ENCODE measurements at regions not wholly inside any gene's neighbourhood (a gene's known extent, or its start where the extent isn't known, plus 50 kb on each side); places are given as distances from the start of the nearest gene placed in this dataset.
A peak's percentile ranks its signal among the peaks of the same experiment; 100 is the strongest.

DNA sequence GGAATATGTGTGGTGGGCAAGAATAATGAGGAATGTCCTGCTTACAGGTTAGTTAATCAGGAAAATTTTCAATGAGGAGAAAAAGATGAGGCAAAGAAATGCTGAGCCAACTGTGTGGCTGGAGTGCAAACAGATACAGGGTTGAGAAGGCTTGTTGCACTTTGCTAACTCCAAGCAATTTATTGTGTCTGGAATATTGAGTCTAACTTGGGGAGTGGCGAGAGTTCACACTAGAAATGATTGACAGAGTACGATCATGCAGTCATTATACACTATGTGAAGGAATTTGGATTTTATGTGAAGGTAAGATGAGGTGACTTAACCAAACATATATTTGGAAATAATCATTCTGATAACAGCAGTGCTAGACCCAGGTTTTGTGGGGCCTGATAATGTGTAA is 185.0 kb upstream of the ELAC2 start:
- no peak overlapping the region for H3K4me3 ChIP-seq
- no peaks in the 10 kb centered on the region for H3K36me3 ChIP-seq (ENCODE audit: low read depth)
- intact Hi-C loops (cut with DNase I, micrococcal nuclease) = no loop called here
- H3K4me1 ChIP-seq (ENCODE audit: low read depth) = no peaks in the 10 kb centered on the region
- no peak for TF ChIP-seq CTCF (IDR thresholded peaks at IDR 0.05)
- peak in 1 of 3 donors; percentile 17 for DNase-seq
- peak; percentile 76 for ATAC-seq
- no peaks in the 10 kb centered on the region for H3K9me3 ChIP-seq

GRCh38 chr17:13200671-13201070 is 182.8 kb upstream of the ELAC2 start:
- Histone ChIP-seq H3K4me1 (ENCODE audit: low read depth) (no peaks in the 10 kb centered on the region), H3K4me3 (no peak overlapping the region), H3K36me3 (ENCODE audit: low read depth) (no peaks in the 10 kb centered on the region), H3K9me3 (no peaks in the 10 kb centered on the region)
- TF ChIP-seq CTCF (IDR thresholded peaks at IDR 0.05) = no peak
- DNase-seq (no peak), ATAC-seq (no peak)
- intact Hi-C loops (cut with DNase I, micrococcal nuclease) = no loop called here

DNA sequence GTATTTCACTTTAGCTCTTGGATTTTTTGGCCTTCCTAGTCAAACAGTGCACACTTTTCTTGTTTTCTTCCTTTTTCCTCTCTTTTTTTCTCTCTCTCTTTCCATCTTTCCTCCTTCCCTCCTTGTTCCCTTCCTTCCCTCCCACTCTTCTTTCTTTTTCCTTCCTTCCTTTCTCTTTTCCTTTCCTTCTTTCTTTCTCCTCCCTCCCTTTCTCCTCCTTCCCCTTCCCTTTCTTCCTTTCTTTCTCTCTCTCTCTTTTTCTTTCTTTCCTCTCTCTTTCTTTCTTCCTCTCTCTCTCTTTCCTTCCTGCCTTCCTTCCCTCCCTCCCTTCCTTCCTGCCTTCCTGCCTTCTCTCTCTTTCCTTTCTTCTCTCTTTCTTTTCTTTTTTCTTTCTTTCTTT is 181.6 kb upstream of the ELAC2 start:
- H3K9me3 ChIP-seq = no peaks in the 10 kb centered on the region
- no peak for TF ChIP-seq CTCF (IDR thresholded peaks at IDR 0.05)
- H3K4me3 ChIP-seq = no peak overlapping the region
- DNase-seq (no peak), ATAC-seq (no peak)
- H3K36me3 ChIP-seq (ENCODE audit: low read depth) = no peaks in the 10 kb centered on the region
- H3K4me1 ChIP-seq (ENCODE audit: low read depth) = no peaks in the 10 kb centered on the region
- intact Hi-C loops (cut with DNase I, micrococcal nuclease) = no loop called here

DNA sequence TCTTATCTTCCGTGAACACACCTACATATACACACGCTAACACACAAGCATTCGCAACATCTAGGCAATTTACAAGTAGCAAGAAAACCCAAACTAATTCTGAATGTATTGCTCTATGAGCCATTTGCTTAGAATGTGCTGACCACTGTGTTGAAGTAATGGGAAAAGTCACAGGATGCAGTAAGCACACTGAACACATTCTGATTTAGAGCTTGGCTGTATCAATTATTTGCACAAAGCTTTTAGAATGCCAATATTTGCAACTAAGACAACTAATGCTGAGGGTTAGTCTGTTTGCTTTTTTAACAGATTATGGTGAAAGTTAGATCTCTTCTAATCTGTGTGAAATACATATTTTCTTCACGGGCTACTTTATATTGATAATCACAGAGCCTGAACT is 179.8 kb upstream of the ELAC2 start:
- intact Hi-C loops (cut with DNase I, micrococcal nuclease) = no loop called here
- no peak for TF ChIP-seq CTCF (IDR thresholded peaks at IDR 0.05)
- Histone ChIP-seq H3K36me3 (ENCODE audit: low read depth) (no peaks in the 10 kb centered on the region), H3K9me3 (no peaks in the 10 kb centered on the region), H3K4me1 (ENCODE audit: low read depth) (no peaks in the 10 kb centered on the region), H3K4me3 (no peak overlapping the region)
- no peak for ATAC-seq
- DNase-seq = no peak

DNA sequence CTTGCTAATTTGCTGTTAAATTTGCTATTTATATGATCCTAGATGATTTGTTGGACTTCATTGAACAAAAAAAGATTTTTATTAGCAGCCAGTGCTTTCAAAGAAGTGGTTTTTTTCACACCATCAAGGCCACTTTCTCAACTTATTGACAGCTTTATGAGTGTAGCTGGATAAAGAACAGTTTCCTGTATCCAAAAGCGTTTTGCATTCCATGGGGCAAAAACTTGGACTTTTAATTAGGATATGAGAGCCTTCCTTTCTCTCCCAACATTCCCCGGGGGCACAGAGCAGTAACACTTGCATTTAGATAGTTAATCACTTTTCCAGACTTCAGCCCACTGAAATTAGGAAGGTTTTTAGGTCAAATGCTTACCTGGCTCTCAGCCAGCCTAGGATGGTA is 177.1 kb upstream of the ELAC2 start:
- Histone ChIP-seq H3K36me3 (ENCODE audit: low read depth) (no peaks in the 10 kb centered on the region), H3K9me3 (no peaks in the 10 kb centered on the region), H3K4me1 (ENCODE audit: low read depth) (no peaks in the 10 kb centered on the region), H3K4me3 (no peak overlapping the region)
- intact Hi-C loops (cut with DNase I, micrococcal nuclease) = no loop called here
- ATAC-seq (no peak), DNase-seq (no peak)
- no peak for TF ChIP-seq CTCF (IDR thresholded peaks at IDR 0.05)

GRCh38 chr17:13182854-13183253 is 165.0 kb upstream of the ELAC2 start:
- Histone ChIP-seq H3K4me1 (ENCODE audit: low read depth) (no peaks in the 10 kb centered on the region), H3K9me3 (no peaks in the 10 kb centered on the region), H3K4me3 (no peak overlapping the region), H3K36me3 (ENCODE audit: low read depth) (no peaks in the 10 kb centered on the region)
- ATAC-seq (peak; percentile 84), DNase-seq (peak in 2 of 3 donors; percentile 22 to 29)
- no peak for TF ChIP-seq CTCF (IDR thresholded peaks at IDR 0.05)
- intact Hi-C loops (cut with DNase I, micrococcal nuclease) = no loop called here
